ENCODE measurements at regions not wholly inside any gene's neighbourhood (a gene's known extent, or its start where the extent isn't known, plus 50 kb on each side); places are given as distances from the start of the nearest gene placed in this dataset.

GRCh38 chr5:114152656-114153360, 209.1 kb upstream of the KCNN2 start:
- no peak for DNase-seq (ENCODE audit: low read depth, low spot score)

GRCh38 chr5:114153392-114153791, 208.5 kb upstream of the KCNN2 start:
- no peak for DNase-seq (ENCODE audit: low read depth, low spot score)

- no peak for DNase-seq (ENCODE audit: low read depth, low spot score)
Observed at GRCh38 chr5:114153833-114154232, 208.0 kb upstream of the KCNN2 start.

GRCh38 chr5:114166081-114166480, 195.8 kb upstream of the KCNN2 start:
- DNase-seq (ENCODE audit: low read depth, low spot score), result no peak

GRCh38 chr5:114174131-114174530, 187.7 kb upstream of the KCNN2 start:
- DNase-seq (ENCODE audit: low read depth, low spot score), result no peak

GRCh38 chr5:114174837-114175236, 187.0 kb upstream of the KCNN2 start:
- DNase-seq (ENCODE audit: low read depth, low spot score), result no peak

- DNase-seq (ENCODE audit: low read depth, low spot score), result peak; percentile 19
Observed at GRCh38 chr5:114176356-114176755, 185.5 kb upstream of the KCNN2 start.

GRCh38 chr5:114179134-114179533, 182.7 kb upstream of the KCNN2 start:
- DNase-seq (ENCODE audit: low read depth, low spot score), result no peak

- DNase-seq (ENCODE audit: low read depth, low spot score), result no peak
Observed at GRCh38 chr5:114184006-114184405, 177.9 kb upstream of the KCNN2 start.

- no peak for DNase-seq (ENCODE audit: low read depth, low spot score)
Observed at GRCh38 chr5:114185274-114185673, 176.6 kb upstream of the KCNN2 start.

GRCh38 chr5:114191441-114191840, 170.4 kb upstream of the KCNN2 start:
- DNase-seq (ENCODE audit: low read depth, low spot score), result no peak

GRCh38 chr5:114192108-114192507, 169.8 kb upstream of the KCNN2 start:
- no peak for DNase-seq (ENCODE audit: low read depth, low spot score)

- DNase-seq (ENCODE audit: low read depth, low spot score), result no peak
Observed at GRCh38 chr5:114201332-114201731, 160.5 kb upstream of the KCNN2 start.

- no peak for DNase-seq (ENCODE audit: low read depth, low spot score)
Observed at GRCh38 chr5:114204923-114205322, 156.9 kb upstream of the KCNN2 start.

GRCh38 chr5:114206640-114207039, 155.2 kb upstream of the KCNN2 start:
- DNase-seq (ENCODE audit: low read depth, low spot score), result no peak

- no peak for DNase-seq (ENCODE audit: low read depth, low spot score)
Observed at GRCh38 chr5:114207615-114208014, 154.3 kb upstream of the KCNN2 start.

- DNase-seq (ENCODE audit: low read depth, low spot score), result no peak
Observed at GRCh38 chr5:114208120-114208519, 153.8 kb upstream of the KCNN2 start.

- DNase-seq (ENCODE audit: low read depth, low spot score), result no peak
Observed at GRCh38 chr5:114208588-114208987, 153.3 kb upstream of the KCNN2 start.

- no peak for DNase-seq (ENCODE audit: low read depth, low spot score)
Observed at GRCh38 chr5:114210662-114211061, 151.2 kb upstream of the KCNN2 start.

GRCh38 chr5:114221807-114222206, 140.1 kb upstream of the KCNN2 start:
- DNase-seq (ENCODE audit: low read depth, low spot score), result no peak

GRCh38 chr5:114223866-114224265, 138.0 kb upstream of the KCNN2 start:
- peak; percentile 10 for DNase-seq (ENCODE audit: low read depth, low spot score)

- DNase-seq (ENCODE audit: low read depth, low spot score), result peak; percentile 4
Observed at GRCh38 chr5:114237766-114238165, 124.1 kb upstream of the KCNN2 start.

GRCh38 chr5:114238771-114239313, 123.0 kb upstream of the KCNN2 start:
- no peak for DNase-seq (ENCODE audit: low read depth, low spot score)
